HG03575 (cell line): ENCODE measurements at regions not wholly inside any gene's neighbourhood (a gene's known extent, or its start where the extent isn't known, plus 50 kb on each side); places are given as distances from the start of the nearest gene placed in this dataset.

Source experiments
- ATAC-seq: cut with Tn5 transposase; IDR thresholded peaks from one replicate; pipeline ENCODE4 v1.9.1; 2021; ENCODE audit not compliant: unreplicated experiment, insufficient number of reproducible peaks, low FRiP score; ENCODE audit errors: extremely low read depth

DNA sequence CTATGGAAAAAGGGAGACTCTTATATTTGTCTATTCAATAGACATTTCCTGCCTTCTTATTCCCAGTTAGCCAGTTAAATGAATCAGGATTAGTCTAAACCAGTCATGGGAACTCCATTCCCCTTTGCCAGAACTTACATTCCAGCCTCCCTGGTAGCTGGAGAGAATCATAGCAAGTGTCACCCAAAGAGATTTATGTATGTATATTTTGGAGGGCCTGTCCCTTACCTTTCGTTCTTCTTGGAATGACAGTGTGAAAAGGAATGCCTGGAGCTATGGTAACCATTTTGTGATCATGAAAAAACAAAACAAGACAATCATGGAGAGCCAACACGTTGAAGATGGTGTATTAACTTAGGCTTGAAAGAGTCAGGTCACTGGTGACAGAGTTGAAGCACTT is 627.7 kb downstream of the CCDC171 start:
- no peak for ATAC-seq

DNA sequence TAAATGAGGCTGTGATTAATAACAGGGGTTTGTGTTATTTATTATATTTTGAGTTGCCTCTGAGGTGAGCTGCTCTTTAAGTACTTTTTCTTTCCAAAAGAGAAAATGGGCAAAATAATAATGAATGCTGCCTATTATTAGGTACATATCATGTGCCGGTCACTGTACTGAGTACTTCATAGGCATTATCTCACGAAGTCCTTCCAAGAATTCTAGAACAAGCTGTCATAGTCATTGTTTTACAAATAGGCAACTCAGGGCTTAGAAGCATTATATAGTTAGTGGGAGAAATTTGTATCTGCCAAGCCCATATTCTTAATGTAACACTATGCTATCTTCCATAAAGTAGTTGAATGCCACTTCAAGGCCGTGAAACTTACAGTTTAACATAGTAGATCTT is 628.7 kb downstream of the CCDC171 start:
- ATAC-seq, result no peak

- ATAC-seq, result no peak
Observed at GRCh38 chr9:16182784-16183183, 629.9 kb downstream of the CCDC171 start.

DNA sequence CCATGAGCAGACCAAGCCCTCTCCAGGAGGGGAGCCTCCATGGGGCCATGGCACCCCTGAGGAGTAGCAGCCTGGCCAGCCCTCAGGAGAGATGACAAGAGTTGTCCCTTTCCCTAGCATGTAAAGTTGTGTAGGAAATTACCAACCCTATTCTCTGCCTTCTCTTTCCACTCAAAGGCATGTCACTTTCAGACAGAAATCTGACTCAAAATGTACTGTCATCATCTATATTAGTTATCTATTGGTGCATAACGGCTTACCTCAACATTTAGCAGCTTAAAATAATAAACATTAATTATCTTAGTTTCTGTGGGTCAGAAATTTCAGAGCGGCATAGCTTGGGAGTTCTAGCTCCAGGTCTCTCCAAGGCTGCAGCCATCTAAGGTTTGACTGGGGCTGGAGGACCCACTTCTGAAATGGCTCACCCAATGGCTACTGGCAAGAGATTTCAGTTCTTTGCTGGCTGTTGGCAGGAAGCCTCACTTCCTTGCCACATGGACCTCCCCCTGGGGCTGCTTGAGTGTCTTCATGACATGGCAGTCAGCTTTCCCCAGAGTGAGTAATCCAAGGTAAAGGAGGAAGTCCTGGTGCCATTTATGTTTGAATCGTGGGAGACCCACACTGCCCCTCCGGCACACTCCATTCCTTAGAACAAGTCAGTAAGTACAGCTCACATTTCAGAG is 632.3 kb downstream of the CCDC171 start:
- no peak for ATAC-seq

GRCh38 chr9:16191191-16191590 is 638.3 kb downstream of the CCDC171 start:
- ATAC-seq, result no peak

DNA sequence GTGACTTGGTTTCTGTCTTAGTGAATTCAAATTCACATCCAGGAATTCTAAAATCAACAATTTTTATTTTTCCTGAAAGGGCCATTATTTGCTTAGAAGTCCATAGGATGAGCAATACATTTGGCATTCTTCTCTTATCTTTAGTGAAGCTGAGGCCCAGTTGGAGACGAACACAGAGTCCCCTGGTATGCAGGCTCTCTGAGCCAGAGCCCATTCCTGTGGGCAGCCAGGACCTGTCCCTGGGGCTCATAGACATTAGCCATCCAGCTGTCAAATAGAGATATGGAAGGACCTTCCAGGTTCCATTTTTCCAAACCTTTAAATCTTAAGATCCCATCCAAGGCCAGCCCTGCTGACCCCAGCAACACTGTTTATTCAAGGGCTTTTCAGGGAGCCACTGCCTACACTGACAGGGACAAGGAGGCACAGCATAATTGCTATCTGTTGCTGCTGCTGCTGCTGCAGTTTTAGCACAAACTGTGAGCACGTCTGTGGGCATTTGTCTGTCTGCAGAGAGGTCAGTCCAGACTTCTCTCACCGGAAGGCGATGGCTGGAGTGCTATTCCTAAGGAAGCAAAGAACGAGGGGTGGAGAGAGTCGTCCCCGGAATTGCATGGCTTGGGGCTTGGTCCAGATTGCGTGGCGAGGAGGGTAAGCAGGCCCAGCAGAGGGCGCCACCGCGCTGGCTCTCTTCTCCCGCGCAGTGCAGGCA is 639.0 kb downstream of the CCDC171 start:
- no peak for ATAC-seq

DNA sequence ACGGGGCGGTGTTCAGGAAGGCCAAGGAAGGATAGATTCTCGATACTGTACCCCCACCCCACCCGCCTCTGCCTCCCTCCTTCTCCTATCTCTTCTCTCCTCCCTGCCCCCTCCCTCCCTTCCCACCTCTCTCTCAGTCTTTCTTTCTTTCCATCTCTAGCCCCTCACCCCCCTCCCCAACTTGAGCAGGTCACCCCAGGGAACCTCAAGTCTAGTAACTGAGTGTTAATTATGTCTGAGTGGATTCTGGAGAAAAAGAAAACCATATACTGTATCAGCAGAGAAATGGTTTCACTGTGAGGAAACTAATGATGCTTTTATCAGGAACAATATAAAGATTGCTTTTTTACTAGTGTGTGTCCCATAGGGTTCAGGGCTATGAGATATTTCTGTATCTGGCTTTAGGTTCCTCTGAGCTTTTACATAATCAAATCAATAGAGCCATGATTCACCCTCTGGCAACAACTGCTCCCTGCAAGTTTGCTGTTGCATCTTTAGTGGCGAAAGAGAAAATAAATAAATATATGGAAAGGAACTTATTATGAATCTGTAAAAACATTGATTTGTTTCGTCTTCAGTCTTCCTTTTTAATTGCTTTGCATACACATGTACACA is 639.7 kb downstream of the CCDC171 start:
- ATAC-seq, result no peak

- no peak for ATAC-seq
Observed at GRCh38 chr9:16193066-16193465, 640.2 kb downstream of the CCDC171 start.

GRCh38 chr9:16196206-16196605 is 643.4 kb downstream of the CCDC171 start:
- no peak for ATAC-seq

GRCh38 chr9:16197578-16198370 is 644.9 kb downstream of the CCDC171 start:
- ATAC-seq, result no peak

DNA sequence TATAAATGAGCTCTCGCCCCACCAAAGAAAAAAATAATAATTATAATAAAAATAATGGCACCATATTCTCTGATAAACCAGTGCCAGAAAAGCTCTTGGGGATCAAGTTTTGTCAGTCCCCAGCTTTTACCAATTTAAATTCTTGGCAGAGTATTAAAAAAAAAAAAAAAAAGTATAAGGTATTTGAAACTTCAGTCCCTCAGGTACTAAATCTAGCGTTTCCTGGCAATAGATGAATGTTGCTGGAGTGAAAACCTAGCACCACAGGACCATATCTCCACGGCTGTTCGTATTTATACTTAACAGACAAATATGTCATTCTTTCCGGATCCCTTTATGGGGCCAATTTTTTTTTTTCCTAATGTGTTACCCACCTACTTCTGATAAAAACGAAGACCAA is 646.2 kb downstream of the CCDC171 start:
- ATAC-seq, result no peak

DNA sequence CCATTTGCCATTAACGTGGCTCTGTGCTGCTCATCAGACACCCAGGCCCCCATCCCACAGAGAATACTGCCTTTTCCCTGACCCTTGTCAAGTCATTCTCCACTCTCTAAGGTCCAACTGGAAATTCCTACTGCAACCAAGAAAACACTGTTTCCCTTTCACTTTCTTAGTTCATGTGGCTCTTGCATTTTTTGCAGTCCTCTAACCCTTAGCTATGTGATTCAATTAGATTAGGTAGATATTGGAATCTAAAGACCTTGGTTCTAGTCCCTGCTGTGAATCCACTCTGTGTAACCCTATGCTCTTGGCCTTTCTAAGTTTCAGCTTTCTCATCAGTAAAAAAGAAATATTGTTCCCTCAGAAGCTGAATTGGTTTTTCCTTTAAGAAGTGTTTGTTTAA is 649.4 kb downstream of the CCDC171 start:
- no peak for ATAC-seq

- ATAC-seq, result no peak
Observed at GRCh38 chr9:16202914-16203728, 650.3 kb downstream of the CCDC171 start.

GRCh38 chr9:16203729-16204573 is 651.1 kb downstream of the CCDC171 start:
- no peak for ATAC-seq

GRCh38 chr9:16205455-16205854 is 652.6 kb downstream of the CCDC171 start:
- no peak for ATAC-seq

DNA sequence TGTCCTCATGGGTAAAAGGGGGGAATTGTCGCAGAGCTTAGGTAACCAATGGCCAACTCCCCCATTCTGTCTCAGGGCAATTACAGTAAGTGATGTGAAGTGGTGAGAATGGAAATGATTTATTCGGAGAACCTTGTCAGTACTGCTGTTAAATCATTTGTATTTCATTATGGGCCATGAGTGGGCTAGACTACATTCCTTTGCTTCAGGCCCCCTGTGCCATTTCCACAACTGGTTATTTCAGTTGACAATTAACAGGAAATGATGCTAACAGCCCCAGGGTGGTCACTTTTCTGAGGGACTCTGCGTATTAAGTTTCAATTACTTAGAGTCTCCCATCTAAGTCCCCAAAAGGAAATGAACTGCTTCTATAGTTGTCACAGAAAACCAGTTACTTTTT is 653.7 kb downstream of the CCDC171 start:
- no peak for ATAC-seq

GRCh38 chr9:16207161-16207560 is 654.3 kb downstream of the CCDC171 start:
- ATAC-seq, result no peak

GRCh38 chr9:16210440-16210839 is 657.6 kb downstream of the CCDC171 start:
- ATAC-seq, result no peak
